HepG2 (cell line): ENCODE measurements at regions not wholly inside any gene's neighbourhood (a gene's known extent, or its start where the extent isn't known, plus 50 kb on each side); places are given as distances from the start of the nearest gene placed in this dataset.

ENCODE experiments used
- ATAC-seq: fragments of 200-7000 bp; cut with Tn5 transposase; 3 replicates; pipeline ENCODE4 v1.9.1; 2020; ENCODE audit warnings: mild to moderate bottlenecking, moderate library complexity
- BruUV-seq: library from RNA; stranded (reverse); fragments of 400-500 nt; replicated peaks from 2 replicates; lab custom pipeline; 2021; lab: Mats Ljungman, UMichigan
- CTCF ChIA-PET: fragments of 300-600 bp; formaldehyde crosslinking; extraction: SDS; loops from one replicate; lab custom pipeline; 2021; ENCODE audit warnings: low total read pairs, inconsistent platforms, low intra/inter-chr PET ratio; lab: Yijun Ruan, JAX
- POLR2A ChIA-PET: fragments of 350-600 bp; sonication (Branson Sonifier 250); formaldehyde crosslinking; loops from one replicate; lab custom pipeline; 2020; ENCODE audit warnings: antibody characterized with exemption, inconsistent platforms; lab: Yijun Ruan, JAX
- DNase-seq: peaks from one replicate; pipeline ENCODE4 v3.0.0-alpha.2; 2015; ENCODE audit warnings: low spot score
- FAIRE-seq: peaks from 3 replicates; lab custom pipeline; 2011; peaks lifted over from hg19 to GRCh38; lab: Jason Lieb, UNC
- H2AFZ ChIP-seq: one replicate; pipeline ENCODE4 v1.6.1; 2011; ENCODE audit warnings: low read length, inconsistent platforms
- H3K27ac ChIP-seq: fragments of 300-600 bp; 3 replicates; pipeline ENCODE4 v1.8.0; 2011; ENCODE audit warnings: mixed run types, mild to moderate bottlenecking, mixed read lengths, low read length, inconsistent platforms; ENCODE audit not compliant: insufficient read depth; ENCODE audit errors: extremely low read length
- H3K27me3 ChIP-seq, 2 experiments: fragments of 200-600 bp in 1 of 2; 2 replicates in 1 of 2; 3 replicates in 1 of 2; pipeline versions ENCODE4 v1.6.0 to v1.8.0; 2011; ENCODE audit warnings: low read length in 2 of 2, mild to moderate bottlenecking in 2 of 2, moderate library complexity in 2 of 2, inconsistent platforms in 1 of 2; ENCODE audit not compliant: insufficient read depth in 2 of 2, control insufficient read depth in 1 of 2
- H3K36me3 ChIP-seq, 2 experiments: fragments of 200-600 bp in 1 of 2; replicated peaks in 1 of 2; 2 replicates in 1 of 2; 3 replicates in 1 of 2; pipeline versions ENCODE4 v1.5.1 to v1.8.0; 2011; ENCODE audit warnings: low read length in 2 of 2, inconsistent platforms in 1 of 2; ENCODE audit not compliant: insufficient read depth in 2 of 2, control insufficient read depth in 1 of 2
- H3K4me1 ChIP-seq: 2 replicates; pipeline ENCODE4 v1.5.1; 2012; ENCODE audit warnings: low read length, inconsistent platforms; ENCODE audit not compliant: insufficient read depth
- H3K4me2 ChIP-seq: 2 replicates; pipeline ENCODE4 v1.6.0; 2011; ENCODE audit warnings: low read depth, low read length, inconsistent platforms
- H3K4me3 ChIP-seq, 3 experiments: fragments of 200-600 bp in 1 of 3; sonication (generic), shearing (Covaris generic) in 1 of 3; replicated peaks in 1 of 3; 2 replicates each; pipeline ENCODE4 v1.5.1; 2011 to 2016; ENCODE audit warnings: low read length in 3 of 3, inconsistent platforms in 2 of 3, low read depth in 2 of 3, mild to moderate bottlenecking in 2 of 3, control low read depth in 1 of 3, mixed read lengths in 1 of 3; ENCODE audit not compliant: insufficient read depth in 1 of 3
- H3K79me2 ChIP-seq: one replicate; pipeline ENCODE4 v1.6.1; 2011; ENCODE audit warnings: low read length, inconsistent platforms; ENCODE audit not compliant: insufficient read depth
- H3K9ac ChIP-seq: 2 replicates; pipeline ENCODE4 v1.6.0; 2011; ENCODE audit warnings: mild to moderate bottlenecking, low read depth, low read length, inconsistent platforms; ENCODE audit not compliant: insufficient read depth
- H3K9me3 ChIP-seq: 2 replicates; pipeline ENCODE4 v1.5.1; 2012; ENCODE audit warnings: mild to moderate bottlenecking, low read length
- H4K20me1 ChIP-seq: 2 replicates; pipeline ENCODE4 v1.6.0; 2011; ENCODE audit warnings: inconsistent platforms, mild to moderate bottlenecking, low read length, moderate library complexity; ENCODE audit not compliant: insufficient read depth
- CC2D1A ChIP-seq: sonication (generic); formaldehyde crosslinking; IDR thresholded peaks from 2 replicates; pipeline ENCODE4 v1.8.1; 2023; ENCODE audit warnings: mild to moderate bottlenecking, missing genetic modification reagents
- DPF2 ChIP-seq: sonication (generic); formaldehyde crosslinking; IDR thresholded peaks from 2 replicates; pipeline ENCODE4 v1.4.0; 2020; ENCODE audit warnings: mild to moderate bottlenecking, low read depth, missing genetic modification reagents, borderline replicate concordance
- GABPB1 ChIP-seq: IDR thresholded peaks from 2 replicates; pipeline ENCODE4 v1.6.1; 2016; ENCODE audit warnings: mild to moderate bottlenecking, missing genetic modification reagents, moderate library complexity, missing compliant biosample characterization
- PRDM10 ChIP-seq: sonication (generic); formaldehyde crosslinking; IDR thresholded peaks from 2 replicates; pipeline ENCODE4 v1.4.0; 2020; ENCODE audit warnings: low read depth, missing genetic modification reagents
- RFXAP ChIP-seq: sonication (generic); formaldehyde crosslinking; IDR thresholded peaks from 2 replicates; pipeline ENCODE4 v1.4.0; 2020; ENCODE audit warnings: missing genetic modification reagents, borderline replicate concordance
- TAF15 ChIP-seq: fragments of 200-400 bp; formaldehyde crosslinking; IDR thresholded peaks from one replicate; pipeline ENCODE4 v1.6.1; 2018; ENCODE audit warnings: mild to moderate bottlenecking, low read depth, low read length; ENCODE audit not compliant: poor library complexity, severe bottlenecking
- ZC3H13 ChIP-seq: sonication (generic); formaldehyde crosslinking; IDR thresholded peaks from 2 replicates; pipeline ENCODE4 v1.8.1; 2023; ENCODE audit warnings: mild to moderate bottlenecking, missing genetic modification reagents, moderate library complexity
- ZNF263 ChIP-seq: sonication (generic); formaldehyde crosslinking; IDR thresholded peaks from 2 replicates; pipeline ENCODE4 v1.4.0; 2020; ENCODE audit warnings: missing genetic modification reagents
- ZNF703 ChIP-seq: sonication (generic); formaldehyde crosslinking; IDR thresholded peaks from 2 replicates; pipeline ENCODE4 v1.5.1; 2020; ENCODE audit warnings: missing genetic modification reagents, mild to moderate bottlenecking, moderate library complexity, borderline replicate concordance
- WGBS: methylation state at CpG from one replicate; pipeline ENCODE4 v1.1.6; 2017; ENCODE audit warnings: low lambda C conversion rate; 5-methylcytosine and 5-hydroxymethylcytosine counted together
- in situ Hi-C: cut with HindIII; loops from 2 replicates; pipeline ENCODE4 v1.10.0; 2017; ENCODE audit warnings: low pct_unique_long_range_greater_than_20kb; ENCODE audit not compliant: extremely low pct_ligation_motif_present
- intact Hi-C: fragments of 100-400 bp; cut with micrococcal nuclease; formaldehyde crosslinking; loops from one replicate; pipeline ENCODE4 v1.10.0; 2022; ENCODE audit not compliant: unreplicated experiment

DNA sequence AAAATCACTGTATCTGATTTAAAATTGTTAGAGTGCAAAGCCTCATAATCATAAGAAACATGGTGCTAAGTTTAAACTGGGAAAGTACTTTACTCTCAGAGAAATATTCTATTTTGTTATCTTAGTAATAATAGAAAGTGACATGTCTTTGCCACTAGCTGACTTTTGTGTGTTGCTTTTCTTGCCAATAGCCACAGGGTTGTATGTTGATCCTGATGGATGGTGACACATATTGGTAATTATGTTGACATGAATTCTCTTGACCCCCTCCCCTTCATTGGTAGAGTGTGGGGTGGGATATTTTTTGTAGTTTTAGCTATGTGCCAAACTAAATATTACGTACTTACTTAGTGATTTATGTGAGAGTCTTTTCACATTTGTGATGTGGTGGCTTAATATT is 103.1 kb upstream of the MAP9 start (continued):
- TF ChIP-seq PRDM10, result no peak
- TF ChIP-seq ZC3H13 (CRISPR knock-in tag), result no peak
- no peak for TF ChIP-seq TAF15

- DNase-seq, result no peak
- ChIA-PET POLR2A (no interaction called here), CTCF (no interaction called here)
- Histone ChIP-seq H3K27ac (no peak overlapping the region), H3K4me1 (no peaks in the 10 kb centered on the region), H3K9me3 (no peaks in the 10 kb centered on the region), H3K36me3 (no peaks in the 10 kb centered on the region), H3K79me2 (no peaks in the 10 kb centered on the region), H2AFZ (no peak overlapping the region), H3K27me3 (no peaks in the 10 kb centered on the region; a peak in 1 of 5 replicates), H3K4me2 (no peak overlapping the region), H3K9ac (no peak overlapping the region), H4K20me1 (no peaks in the 10 kb centered on the region), H3K4me3 (no peak overlapping the region)
- in situ Hi-C loops, result no loop called here
- no peak for ATAC-seq
- no peak for TF ChIP-seq ZNF703 (CRISPR knock-in tag)
- TF ChIP-seq CC2D1A (CRISPR knock-in tag), result no peak
- no peak for TF ChIP-seq ZNF263 (CRISPR knock-in tag)
- no peak for TF ChIP-seq GABPB1 (CRISPR knock-in tag)
- no peak for TF ChIP-seq DPF2 (CRISPR knock-in tag)
- no peak for TF ChIP-seq RFXAP (CRISPR knock-in tag)
- no TSS peak for BruUV-seq
- no peak for FAIRE-seq
- WGBS, result 11% methylated on average over 3 of the region's 3 CpGs
- intact Hi-C loops, result no loop called here
These were observed 101.6 kb upstream of the MAP9 start for GRCh38 chr4:155478336-155478835.
